Lower leg skin (tissue), 3 donors: ENCODE measurements at regions not wholly inside any gene's neighbourhood (a gene's known extent, or its start where the extent isn't known, plus 50 kb on each side); places are given as distances from the start of the nearest gene placed in this dataset.

Source experiments
- POLR2A ChIP-seq, 2 donors: fragments of 450-650 bp; IDR thresholded peaks; one replicate each; pipeline ENCODE4 v1.6.1; 2016 to 2017; ENCODE audit warnings: antibody characterized with exemption in 2 of 2, mild to moderate bottlenecking in 1 of 2, moderate library complexity in 1 of 2
- TF ChIP-seq, protein P1 (sequence below), 3 donors: fragments of 450-650 bp; IDR thresholded peaks; one replicate each; pipeline ENCODE4 v1.5.1; 2016; ENCODE audit warnings: antibody characterized with exemption in 3 of 3, mild to moderate bottlenecking in 3 of 3, moderate library complexity in 2 of 3

DNA sequence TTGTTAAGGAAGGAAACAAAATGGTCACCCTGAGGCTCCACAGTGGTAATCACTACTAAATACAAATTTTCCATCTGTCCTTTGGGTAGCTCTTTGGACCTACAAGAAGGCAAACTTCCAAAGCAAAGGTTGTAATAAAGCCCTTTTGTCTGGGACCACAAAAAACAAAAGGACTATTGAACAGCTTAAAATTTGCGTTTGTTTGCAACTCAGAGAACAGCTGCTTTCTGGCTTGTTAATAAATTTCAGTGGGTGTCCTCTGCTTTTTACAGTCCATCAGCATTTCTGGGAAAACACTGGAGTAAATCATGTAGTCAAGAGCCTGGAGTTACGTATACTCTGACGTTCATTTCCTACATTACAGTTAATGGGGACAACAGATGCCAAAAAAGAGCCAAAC is 439.7 kb upstream of the DIAPH2 start:
- TF ChIP-seq, protein P1, sequence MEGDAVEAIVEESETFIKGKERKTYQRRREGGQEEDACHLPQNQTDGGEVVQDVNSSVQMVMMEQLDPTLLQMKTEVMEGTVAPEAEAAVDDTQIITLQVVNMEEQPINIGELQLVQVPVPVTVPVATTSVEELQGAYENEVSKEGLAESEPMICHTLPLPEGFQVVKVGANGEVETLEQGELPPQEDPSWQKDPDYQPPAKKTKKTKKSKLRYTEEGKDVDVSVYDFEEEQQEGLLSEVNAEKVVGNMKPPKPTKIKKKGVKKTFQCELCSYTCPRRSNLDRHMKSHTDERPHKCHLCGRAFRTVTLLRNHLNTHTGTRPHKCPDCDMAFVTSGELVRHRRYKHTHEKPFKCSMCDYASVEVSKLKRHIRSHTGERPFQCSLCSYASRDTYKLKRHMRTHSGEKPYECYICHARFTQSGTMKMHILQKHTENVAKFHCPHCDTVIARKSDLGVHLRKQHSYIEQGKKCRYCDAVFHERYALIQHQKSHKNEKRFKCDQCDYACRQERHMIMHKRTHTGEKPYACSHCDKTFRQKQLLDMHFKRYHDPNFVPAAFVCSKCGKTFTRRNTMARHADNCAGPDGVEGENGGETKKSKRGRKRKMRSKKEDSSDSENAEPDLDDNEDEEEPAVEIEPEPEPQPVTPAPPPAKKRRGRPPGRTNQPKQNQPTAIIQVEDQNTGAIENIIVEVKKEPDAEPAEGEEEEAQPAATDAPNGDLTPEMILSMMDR (IDR thresholded peaks at IDR 0.05): no peak
- TF ChIP-seq POLR2A (IDR thresholded peaks at IDR 0.05): no peak
